GM23338 (cell line): ENCODE measurements at regions not wholly inside any gene's neighbourhood (a gene's known extent, or its start where the extent isn't known, plus 50 kb on each side); places are given as distances from the start of the nearest gene placed in this dataset.

Experiments used
- ATAC-seq: fragments of 200-7000 bp; cut with Tn5 transposase; 3 replicates; pipeline ENCODE4 v1.9.1; 2020
- DNase-seq: peaks from one replicate; pipeline ENCODE4 v3.0.0-alpha.2; 2015; ENCODE audit warnings: low spot score
- H2AFZ ChIP-seq: fragments of 200-600 bp; sonication (generic); 2 replicates; pipeline ENCODE4 v1.8.0; 2016; ENCODE audit warnings: antibody characterized with exemption, mild to moderate bottlenecking, moderate library complexity
- H3F3A ChIP-seq: fragments of 200-600 bp; sonication (generic); replicated peaks from 2 replicates; pipeline ENCODE4 v1.8.0; 2017; ENCODE audit warnings: antibody characterized with exemption, mixed run types, low read depth
- H3K27ac ChIP-seq: fragments of 200-600 bp; sonication (generic); 2 replicates; pipeline ENCODE4 v1.6.1; 2016; ENCODE audit warnings: low read depth
- H3K27me3 ChIP-seq: fragments of 200-600 bp; sonication (generic); 2 replicates; pipeline ENCODE4 v1.8.0; 2016; ENCODE audit warnings: mild to moderate bottlenecking, mixed run types, moderate library complexity; ENCODE audit not compliant: insufficient read depth
- H3K36me3 ChIP-seq: fragments of 200-600 bp; sonication (generic); 2 replicates; pipeline ENCODE4 v1.8.0; 2016; ENCODE audit warnings: mild to moderate bottlenecking; ENCODE audit not compliant: insufficient read depth
- H3K4me1 ChIP-seq: fragments of 200-600 bp; sonication (generic); 2 replicates; pipeline ENCODE4 v1.8.0; 2016; ENCODE audit warnings: mild to moderate bottlenecking, moderate library complexity; ENCODE audit not compliant: insufficient read depth
- H3K4me2 ChIP-seq: fragments of 200-600 bp; sonication (generic); 2 replicates; pipeline ENCODE4 v1.7.1; 2017; ENCODE audit warnings: mixed run types
- H3K4me3 ChIP-seq: fragments of 200-600 bp; sonication (generic); 2 replicates; pipeline ENCODE4 v1.6.1; 2016; ENCODE audit warnings: mixed run types
- H3K79me2 ChIP-seq: fragments of 200-600 bp; sonication (generic); replicated peaks from 2 replicates; pipeline ENCODE4 v1.8.0; 2017; ENCODE audit warnings: mild to moderate bottlenecking; ENCODE audit not compliant: insufficient read depth
- H3K9me2 ChIP-seq: fragments of 200-600 bp; sonication (generic); 2 replicates; pipeline ENCODE4 v1.8.0; 2017; ENCODE audit not compliant: insufficient read depth
- H4K20me1 ChIP-seq: fragments of 200-600 bp; sonication (generic); replicated peaks from 2 replicates; pipeline ENCODE4 v1.8.0; 2017; ENCODE audit warnings: mild to moderate bottlenecking; ENCODE audit not compliant: insufficient read depth
- H3K27ac Mint-ChIP-seq: 2 replicates; pipeline ENCODE4 v1.8.0; 2020; ENCODE audit warnings: inconsistent platforms, mild to moderate bottlenecking, moderate library complexity, mixed read lengths
- H3K27me3 Mint-ChIP-seq: 3 replicates; pipeline ENCODE4 v1.8.0; 2022; ENCODE audit warnings: low read depth, mild to moderate bottlenecking, moderate library complexity, mixed read lengths, inconsistent platforms; ENCODE audit not compliant: insufficient read depth, poor library complexity
- H3K36me3 Mint-ChIP-seq: 3 replicates; pipeline ENCODE4 v1.8.0; 2021; ENCODE audit warnings: low read depth, mild to moderate bottlenecking, inconsistent platforms, moderate library complexity, mixed read lengths
- H3K4me1 Mint-ChIP-seq: 3 replicates; pipeline ENCODE4 v1.8.0; 2020; ENCODE audit warnings: mild to moderate bottlenecking, inconsistent platforms, mixed read lengths
- H3K4me3 Mint-ChIP-seq: 3 replicates; pipeline ENCODE4 v1.8.0; 2021; ENCODE audit warnings: moderate library complexity, mild to moderate bottlenecking, inconsistent platforms, mixed read lengths
- H3K9me3 Mint-ChIP-seq: 3 replicates; pipeline ENCODE4 v1.8.0; 2020; ENCODE audit warnings: moderate library complexity, mild to moderate bottlenecking, inconsistent platforms, mixed read lengths
- CREB1 ChIP-seq: fragments of 250-450 bp; sonication (Bioruptor Pico); IDR thresholded peaks from 2 replicates; pipeline ENCODE4 v1.5.0; 2020; ENCODE audit warnings: low read depth, mild to moderate bottlenecking, moderate library complexity
- EZH2 ChIP-seq: fragments of 200-600 bp; sonication (generic); IDR thresholded peaks from one replicate; pipeline ENCODE4 v1.8.0; 2017; ENCODE audit warnings: antibody characterized with exemption, mild to moderate bottlenecking, low read depth; ENCODE audit not compliant: unreplicated experiment
- EZH2phosphoT487 ChIP-seq: fragments of 200-600 bp; sonication (generic); IDR thresholded peaks from one replicate; pipeline ENCODE4 v1.8.1; 2018; ENCODE audit warnings: antibody characterized with exemption; ENCODE audit not compliant: unreplicated experiment
- JUNB ChIP-seq: IDR thresholded peaks from one replicate; pipeline ENCODE4 v1.6.1; 2016; ENCODE audit warnings: antibody characterized with exemption; ENCODE audit not compliant: unreplicated experiment
- NANOG ChIP-seq: IDR thresholded peaks from 2 replicates; pipeline ENCODE4 v1.6.1; 2016; ENCODE audit warnings: antibody characterized with exemption, borderline replicate concordance
- POLR2AphosphoS5 ChIP-seq: IDR thresholded peaks from 2 replicates; pipeline ENCODE4 v1.6.1; 2016; ENCODE audit warnings: antibody characterized with exemption, low read depth
- STAT1 ChIP-seq: IDR thresholded peaks from one replicate; pipeline ENCODE4 v1.6.1; 2016; ENCODE audit warnings: antibody characterized with exemption; ENCODE audit not compliant: unreplicated experiment
- ZNF114 ChIP-seq: fragments of 250-450 bp; sonication (Bioruptor Pico); IDR thresholded peaks from 2 replicates; pipeline ENCODE4 v1.5.0; 2020; ENCODE audit warnings: mild to moderate bottlenecking, moderate library complexity
- ZNF331 ChIP-seq: fragments of 250-450 bp; sonication (Bioruptor Pico); IDR thresholded peaks from 2 replicates; pipeline ENCODE4 v1.5.0; 2020; ENCODE audit warnings: low read depth, mild to moderate bottlenecking, moderate library complexity
- TF ChIP-seq, protein P1 (sequence below): IDR thresholded peaks from one replicate; pipeline ENCODE4 v1.6.1; 2018; ENCODE audit warnings: antibody characterized with exemption; ENCODE audit not compliant: unreplicated experiment
- TF ChIP-seq, protein P2 (sequence below), 2 experiments: fragments of 200-600 bp in 1 of 2; sonication (generic) in 1 of 2; conservative IDR thresholded peaks; 2 replicates each; pipeline versions ENCODE4 v1.5.1 to v1.6.1; 2016 to 2017; ENCODE audit warnings: antibody characterized with exemption in 2 of 2, low read depth in 2 of 2, mild to moderate bottlenecking in 2 of 2, moderate library complexity in 1 of 2
- TF ChIP-seq, protein P3 (sequence below): IDR thresholded peaks from 2 replicates; pipeline ENCODE4 v1.6.1; 2016; ENCODE audit warnings: antibody characterized with exemption
- TF ChIP-seq, protein P4 (sequence below): fragments of 250-450 bp; sonication (Bioruptor Pico); IDR thresholded peaks from 2 replicates; pipeline ENCODE4 v1.5.0; 2020; ENCODE audit warnings: mild to moderate bottlenecking, moderate library complexity

DNA sequence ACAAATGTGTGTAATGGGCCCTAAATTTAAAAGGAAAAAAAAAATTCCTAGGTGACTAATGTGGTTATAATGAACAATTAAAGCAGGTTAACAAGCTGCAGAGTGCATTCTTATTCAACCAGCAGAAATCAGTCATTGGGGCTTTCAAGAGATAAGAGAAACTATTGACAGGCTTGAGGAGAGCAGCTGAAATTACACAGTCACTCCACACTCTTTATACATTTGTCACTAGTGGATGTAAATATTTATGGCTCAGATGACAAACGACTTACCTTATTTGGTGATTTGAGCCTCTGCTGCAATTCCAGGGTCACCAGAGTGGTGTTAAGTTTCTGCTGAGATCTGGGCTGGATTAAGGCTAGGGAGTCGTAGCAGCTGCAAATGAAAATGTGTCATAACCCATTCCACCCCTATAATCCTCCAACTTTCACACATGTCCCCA lies 896.3 kb downstream of the TTLL7 start:
- Mint-ChIP-seq H3K9me3 (no peaks in the 10 kb centered on the region), H3K36me3 (no peaks in the 10 kb centered on the region), H3K27ac (peak overlapping the region; percentile 89), H3K4me3 (no peak overlapping the region), H3K27me3 (no peaks in the 10 kb centered on the region), H3K4me1 (peaks cover 9% of the 10 kb centered on the region; the same call in 2 of the 3 replicates)
- DNase-seq (peak; percentile 3), ATAC-seq (peak; percentile 66)
- Histone ChIP-seq H3K9me2 (peaks cover 5% of the 10 kb centered on the region; the same call in 1 of the 2 replicates), H3K27ac (0 out of 2 replicates have a peak overlapping the region, but pooled peaks have one; percentile 17), H3F3A (no peaks in the 10 kb centered on the region), H3K36me3 (no peaks in the 10 kb centered on the region; the same call in 1 of the 2 replicates), H2AFZ (no peak overlapping the region), H3K4me3 (no peak overlapping the region), H3K4me2 (0 out of 2 replicates have a peak overlapping the region, but pooled peaks have one; percentile 52), H4K20me1 (no peaks in the 10 kb centered on the region), H3K27me3 (no peaks in the 10 kb centered on the region), H3K4me1 (peaks cover 13% of the 10 kb centered on the region), H3K79me2 (no peaks in the 10 kb centered on the region)
- TF ChIP-seq CREB1 (CRISPR knock-in tag), result no peak
- TF ChIP-seq NANOG, result no peak
- TF ChIP-seq, protein P1, sequence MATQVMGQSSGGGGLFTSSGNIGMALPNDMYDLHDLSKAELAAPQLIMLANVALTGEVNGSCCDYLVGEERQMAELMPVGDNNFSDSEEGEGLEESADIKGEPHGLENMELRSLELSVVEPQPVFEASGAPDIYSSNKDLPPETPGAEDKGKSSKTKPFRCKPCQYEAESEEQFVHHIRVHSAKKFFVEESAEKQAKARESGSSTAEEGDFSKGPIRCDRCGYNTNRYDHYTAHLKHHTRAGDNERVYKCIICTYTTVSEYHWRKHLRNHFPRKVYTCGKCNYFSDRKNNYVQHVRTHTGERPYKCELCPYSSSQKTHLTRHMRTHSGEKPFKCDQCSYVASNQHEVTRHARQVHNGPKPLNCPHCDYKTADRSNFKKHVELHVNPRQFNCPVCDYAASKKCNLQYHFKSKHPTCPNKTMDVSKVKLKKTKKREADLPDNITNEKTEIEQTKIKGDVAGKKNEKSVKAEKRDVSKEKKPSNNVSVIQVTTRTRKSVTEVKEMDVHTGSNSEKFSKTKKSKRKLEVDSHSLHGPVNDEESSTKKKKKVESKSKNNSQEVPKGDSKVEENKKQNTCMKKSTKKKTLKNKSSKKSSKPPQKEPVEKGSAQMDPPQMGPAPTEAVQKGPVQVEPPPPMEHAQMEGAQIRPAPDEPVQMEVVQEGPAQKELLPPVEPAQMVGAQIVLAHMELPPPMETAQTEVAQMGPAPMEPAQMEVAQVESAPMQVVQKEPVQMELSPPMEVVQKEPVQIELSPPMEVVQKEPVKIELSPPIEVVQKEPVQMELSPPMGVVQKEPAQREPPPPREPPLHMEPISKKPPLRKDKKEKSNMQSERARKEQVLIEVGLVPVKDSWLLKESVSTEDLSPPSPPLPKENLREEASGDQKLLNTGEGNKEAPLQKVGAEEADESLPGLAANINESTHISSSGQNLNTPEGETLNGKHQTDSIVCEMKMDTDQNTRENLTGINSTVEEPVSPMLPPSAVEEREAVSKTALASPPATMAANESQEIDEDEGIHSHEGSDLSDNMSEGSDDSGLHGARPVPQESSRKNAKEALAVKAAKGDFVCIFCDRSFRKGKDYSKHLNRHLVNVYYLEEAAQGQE, result no peak
- no peak for TF ChIP-seq ZNF114 (CRISPR knock-in tag)
- no peak for TF ChIP-seq ZNF331 (CRISPR knock-in tag)
- no peak for TF ChIP-seq JUNB
- TF ChIP-seq STAT1, result no peak
- no peak for TF ChIP-seq EZH2
- TF ChIP-seq, protein P2, sequence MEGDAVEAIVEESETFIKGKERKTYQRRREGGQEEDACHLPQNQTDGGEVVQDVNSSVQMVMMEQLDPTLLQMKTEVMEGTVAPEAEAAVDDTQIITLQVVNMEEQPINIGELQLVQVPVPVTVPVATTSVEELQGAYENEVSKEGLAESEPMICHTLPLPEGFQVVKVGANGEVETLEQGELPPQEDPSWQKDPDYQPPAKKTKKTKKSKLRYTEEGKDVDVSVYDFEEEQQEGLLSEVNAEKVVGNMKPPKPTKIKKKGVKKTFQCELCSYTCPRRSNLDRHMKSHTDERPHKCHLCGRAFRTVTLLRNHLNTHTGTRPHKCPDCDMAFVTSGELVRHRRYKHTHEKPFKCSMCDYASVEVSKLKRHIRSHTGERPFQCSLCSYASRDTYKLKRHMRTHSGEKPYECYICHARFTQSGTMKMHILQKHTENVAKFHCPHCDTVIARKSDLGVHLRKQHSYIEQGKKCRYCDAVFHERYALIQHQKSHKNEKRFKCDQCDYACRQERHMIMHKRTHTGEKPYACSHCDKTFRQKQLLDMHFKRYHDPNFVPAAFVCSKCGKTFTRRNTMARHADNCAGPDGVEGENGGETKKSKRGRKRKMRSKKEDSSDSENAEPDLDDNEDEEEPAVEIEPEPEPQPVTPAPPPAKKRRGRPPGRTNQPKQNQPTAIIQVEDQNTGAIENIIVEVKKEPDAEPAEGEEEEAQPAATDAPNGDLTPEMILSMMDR (conservative IDR thresholded peaks at IDR 0.05; ENCODE audit: low read depth in 2 of 2), result no peak
- no peak for TF ChIP-seq EZH2phosphoT487
- TF ChIP-seq, protein P3, sequence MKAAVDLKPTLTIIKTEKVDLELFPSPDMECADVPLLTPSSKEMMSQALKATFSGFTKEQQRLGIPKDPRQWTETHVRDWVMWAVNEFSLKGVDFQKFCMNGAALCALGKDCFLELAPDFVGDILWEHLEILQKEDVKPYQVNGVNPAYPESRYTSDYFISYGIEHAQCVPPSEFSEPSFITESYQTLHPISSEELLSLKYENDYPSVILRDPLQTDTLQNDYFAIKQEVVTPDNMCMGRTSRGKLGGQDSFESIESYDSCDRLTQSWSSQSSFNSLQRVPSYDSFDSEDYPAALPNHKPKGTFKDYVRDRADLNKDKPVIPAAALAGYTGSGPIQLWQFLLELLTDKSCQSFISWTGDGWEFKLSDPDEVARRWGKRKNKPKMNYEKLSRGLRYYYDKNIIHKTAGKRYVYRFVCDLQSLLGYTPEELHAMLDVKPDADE, result no peak
- TF ChIP-seq, protein P4, sequence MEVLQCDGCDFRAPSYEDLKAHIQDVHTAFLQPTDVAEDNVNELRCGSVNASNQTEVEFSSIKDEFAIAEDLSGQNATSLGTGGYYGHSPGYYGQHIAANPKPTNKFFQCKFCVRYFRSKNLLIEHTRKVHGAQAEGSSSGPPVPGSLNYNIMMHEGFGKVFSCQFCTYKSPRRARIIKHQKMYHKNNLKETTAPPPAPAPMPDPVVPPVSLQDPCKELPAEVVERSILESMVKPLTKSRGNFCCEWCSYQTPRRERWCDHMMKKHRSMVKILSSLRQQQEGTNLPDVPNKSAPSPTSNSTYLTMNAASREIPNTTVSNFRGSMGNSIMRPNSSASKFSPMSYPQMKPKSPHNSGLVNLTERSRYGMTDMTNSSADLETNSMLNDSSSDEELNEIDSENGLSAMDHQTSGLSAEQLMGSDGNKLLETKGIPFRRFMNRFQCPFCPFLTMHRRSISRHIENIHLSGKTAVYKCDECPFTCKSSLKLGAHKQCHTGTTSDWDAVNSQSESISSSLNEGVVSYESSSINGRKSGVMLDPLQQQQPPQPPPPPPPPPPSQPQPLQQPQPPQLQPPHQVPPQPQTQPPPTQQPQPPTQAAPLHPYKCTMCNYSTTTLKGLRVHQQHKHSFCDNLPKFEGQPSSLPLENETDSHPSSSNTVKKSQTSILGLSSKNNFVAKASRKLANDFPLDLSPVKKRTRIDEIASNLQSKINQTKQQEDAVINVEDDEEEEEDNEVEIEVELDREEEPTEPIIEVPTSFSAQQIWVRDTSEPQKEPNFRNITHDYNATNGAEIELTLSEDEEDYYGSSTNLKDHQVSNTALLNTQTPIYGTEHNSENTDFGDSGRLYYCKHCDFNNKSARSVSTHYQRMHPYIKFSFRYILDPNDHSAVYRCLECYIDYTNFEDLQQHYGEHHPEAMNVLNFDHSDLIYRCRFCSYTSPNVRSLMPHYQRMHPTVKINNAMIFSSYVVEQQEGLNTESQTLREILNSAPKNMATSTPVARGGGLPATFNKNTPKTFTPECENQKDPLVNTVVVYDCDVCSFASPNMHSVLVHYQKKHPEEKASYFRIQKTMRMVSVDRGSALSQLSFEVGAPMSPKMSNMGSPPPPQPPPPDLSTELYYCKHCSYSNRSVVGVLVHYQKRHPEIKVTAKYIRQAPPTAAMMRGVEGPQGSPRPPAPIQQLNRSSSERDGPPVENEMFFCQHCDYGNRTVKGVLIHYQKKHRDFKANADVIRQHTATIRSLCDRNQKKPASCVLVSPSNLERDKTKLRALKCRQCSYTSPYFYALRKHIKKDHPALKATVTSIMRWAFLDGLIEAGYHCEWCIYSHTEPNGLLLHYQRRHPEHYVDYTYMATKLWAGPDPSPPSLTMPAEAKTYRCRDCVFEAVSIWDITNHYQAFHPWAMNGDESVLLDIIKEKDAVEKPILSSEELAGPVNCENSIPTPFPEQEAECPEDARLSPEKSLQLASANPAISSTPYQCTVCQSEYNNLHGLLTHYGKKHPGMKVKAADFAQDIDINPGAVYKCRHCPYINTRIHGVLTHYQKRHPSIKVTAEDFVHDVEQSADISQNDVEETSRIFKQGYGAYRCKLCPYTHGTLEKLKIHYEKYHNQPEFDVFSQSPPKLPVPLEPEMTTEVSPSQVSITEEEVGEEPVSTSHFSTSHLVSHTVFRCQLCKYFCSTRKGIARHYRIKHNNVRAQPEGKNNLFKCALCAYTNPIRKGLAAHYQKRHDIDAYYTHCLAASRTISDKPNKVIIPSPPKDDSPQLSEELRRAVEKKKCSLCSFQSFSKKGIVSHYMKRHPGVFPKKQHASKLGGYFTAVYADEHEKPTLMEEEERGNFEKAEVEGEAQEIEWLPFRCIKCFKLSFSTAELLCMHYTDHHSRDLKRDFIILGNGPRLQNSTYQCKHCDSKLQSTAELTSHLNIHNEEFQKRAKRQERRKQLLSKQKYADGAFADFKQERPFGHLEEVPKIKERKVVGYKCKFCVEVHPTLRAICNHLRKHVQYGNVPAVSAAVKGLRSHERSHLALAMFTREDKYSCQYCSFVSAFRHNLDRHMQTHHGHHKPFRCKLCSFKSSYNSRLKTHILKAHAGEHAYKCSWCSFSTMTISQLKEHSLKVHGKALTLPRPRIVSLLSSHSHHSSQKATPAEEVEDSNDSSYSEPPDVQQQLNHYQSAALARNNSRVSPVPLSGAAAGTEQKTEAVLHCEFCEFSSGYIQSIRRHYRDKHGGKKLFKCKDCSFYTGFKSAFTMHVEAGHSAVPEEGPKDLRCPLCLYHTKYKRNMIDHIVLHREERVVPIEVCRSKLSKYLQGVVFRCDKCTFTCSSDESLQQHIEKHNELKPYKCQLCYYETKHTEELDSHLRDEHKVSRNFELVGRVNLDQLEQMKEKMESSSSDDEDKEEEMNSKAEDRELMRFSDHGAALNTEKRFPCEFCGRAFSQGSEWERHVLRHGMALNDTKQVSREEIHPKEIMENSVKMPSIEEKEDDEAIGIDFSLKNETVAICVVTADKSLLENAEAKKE (CRISPR knock-in tag), result no peak
- TF ChIP-seq POLR2AphosphoS5, result no peak
